ENCODE measurements at regions not wholly inside any gene's neighbourhood (a gene's known extent, or its start where the extent isn't known, plus 50 kb on each side); places are given as distances from the start of the nearest gene placed in this dataset.
A peak's percentile ranks its signal among the peaks of the same experiment; 100 is the strongest.

- peak; percentile 31 for DNase-seq
Observed at GRCh38 chr6:144335311-144335861, 50.3 kb downstream of the UTRN start.

GRCh38 chr6:144335914-144336313, 50.8 kb downstream of the UTRN start:
- DNase-seq = peak; percentile 54

GRCh38 chr6:144336900-144337299, 51.8 kb downstream of the UTRN start:
- DNase-seq = no peak

- DNase-seq = no peak
Observed at GRCh38 chr6:144338474-144338873, 53.3 kb downstream of the UTRN start.

GRCh38 chr6:144338951-144339700, 54.0 kb downstream of the UTRN start:
- peak; percentile 11 for DNase-seq

- DNase-seq = no peak
Observed at GRCh38 chr6:144339859-144340452, 54.8 kb downstream of the UTRN start.

- no peak for DNase-seq
Observed at GRCh38 chr6:144340541-144341371, 55.6 kb downstream of the UTRN start.

- DNase-seq = no peak
Observed at GRCh38 chr6:144341831-144342527, 56.8 kb downstream of the UTRN start.

- DNase-seq = no peak
Observed at GRCh38 chr6:144343701-144344428, 58.7 kb downstream of the UTRN start.

GRCh38 chr6:144344646-144345045, 59.5 kb downstream of the UTRN start:
- no peak for DNase-seq

- no peak for DNase-seq
Observed at GRCh38 chr6:144345451-144345850, 60.3 kb downstream of the UTRN start.

- no peak for DNase-seq
Observed at GRCh38 chr6:144346719-144347447, 61.7 kb downstream of the UTRN start.

GRCh38 chr6:144347448-144347759, 62.3 kb downstream of the UTRN start:
- no peak for DNase-seq

- DNase-seq = no peak
Observed at GRCh38 chr6:144347933-144348332, 62.8 kb downstream of the UTRN start.

GRCh38 chr6:144349690-144350527, 64.8 kb downstream of the UTRN start:
- peak; percentile 65 for DNase-seq

- DNase-seq = peak; percentile 14
Observed at GRCh38 chr6:144350528-144350880, 65.4 kb downstream of the UTRN start.

GRCh38 chr6:144351379-144352127, 66.4 kb downstream of the UTRN start:
- DNase-seq = no peak

- DNase-seq = no peak
Observed at GRCh38 chr6:144352331-144352730, 67.2 kb downstream of the UTRN start.

GRCh38 chr6:144353871-144354314, 68.8 kb downstream of the UTRN start:
- DNase-seq = no peak

- no peak for DNase-seq
Observed at GRCh38 chr6:144359783-144360182, 74.6 kb downstream of the UTRN start.
